ENCODE measurements at regions not wholly inside any gene's neighbourhood (a gene's known extent, or its start where the extent isn't known, plus 50 kb on each side); places are given as distances from the start of the nearest gene placed in this dataset.

DNA sequence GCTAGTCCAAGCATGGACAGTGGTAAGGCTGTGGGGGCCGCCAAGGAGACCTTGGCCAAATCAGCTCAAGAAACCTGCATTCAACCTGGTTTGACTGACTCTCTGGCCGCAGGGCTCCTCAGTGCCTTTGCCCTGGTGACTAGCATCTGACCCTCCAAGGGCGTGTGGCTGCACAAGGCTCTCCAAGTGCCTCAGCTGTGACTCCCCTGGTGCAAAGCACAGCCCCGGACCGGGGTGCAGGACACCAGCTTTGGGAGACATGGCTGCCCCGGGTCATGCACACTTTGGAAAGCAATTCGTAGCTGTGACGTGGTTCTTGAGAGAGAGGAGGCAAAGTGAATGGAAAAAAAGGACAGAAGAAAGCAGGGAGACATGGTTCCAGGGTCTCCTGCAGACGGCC lies 245.2 kb upstream of the IRX2 start:
- TF ChIP-seq, protein P1, sequence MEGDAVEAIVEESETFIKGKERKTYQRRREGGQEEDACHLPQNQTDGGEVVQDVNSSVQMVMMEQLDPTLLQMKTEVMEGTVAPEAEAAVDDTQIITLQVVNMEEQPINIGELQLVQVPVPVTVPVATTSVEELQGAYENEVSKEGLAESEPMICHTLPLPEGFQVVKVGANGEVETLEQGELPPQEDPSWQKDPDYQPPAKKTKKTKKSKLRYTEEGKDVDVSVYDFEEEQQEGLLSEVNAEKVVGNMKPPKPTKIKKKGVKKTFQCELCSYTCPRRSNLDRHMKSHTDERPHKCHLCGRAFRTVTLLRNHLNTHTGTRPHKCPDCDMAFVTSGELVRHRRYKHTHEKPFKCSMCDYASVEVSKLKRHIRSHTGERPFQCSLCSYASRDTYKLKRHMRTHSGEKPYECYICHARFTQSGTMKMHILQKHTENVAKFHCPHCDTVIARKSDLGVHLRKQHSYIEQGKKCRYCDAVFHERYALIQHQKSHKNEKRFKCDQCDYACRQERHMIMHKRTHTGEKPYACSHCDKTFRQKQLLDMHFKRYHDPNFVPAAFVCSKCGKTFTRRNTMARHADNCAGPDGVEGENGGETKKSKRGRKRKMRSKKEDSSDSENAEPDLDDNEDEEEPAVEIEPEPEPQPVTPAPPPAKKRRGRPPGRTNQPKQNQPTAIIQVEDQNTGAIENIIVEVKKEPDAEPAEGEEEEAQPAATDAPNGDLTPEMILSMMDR (IDR thresholded peaks at IDR 0.05), result no peak
- TF ChIP-seq CHD2 (IDR thresholded peaks at IDR 0.05; ENCODE audit: low read length, partially characterized antibody) (no peak), RCOR1 (IDR thresholded peaks at IDR 0.05; ENCODE audit: low read depth, low read length) (no peak), POLR2A (IDR thresholded peaks at IDR 0.05; ENCODE audit: low read length) (no peak), JUNB (IDR thresholded peaks at IDR 0.05) (no peak), CEBPB (IDR thresholded peaks at IDR 0.05) (no peak), KDM5A (IDR thresholded peaks at IDR 0.05) (no peak)
- TF ChIP-seq, protein P2, sequence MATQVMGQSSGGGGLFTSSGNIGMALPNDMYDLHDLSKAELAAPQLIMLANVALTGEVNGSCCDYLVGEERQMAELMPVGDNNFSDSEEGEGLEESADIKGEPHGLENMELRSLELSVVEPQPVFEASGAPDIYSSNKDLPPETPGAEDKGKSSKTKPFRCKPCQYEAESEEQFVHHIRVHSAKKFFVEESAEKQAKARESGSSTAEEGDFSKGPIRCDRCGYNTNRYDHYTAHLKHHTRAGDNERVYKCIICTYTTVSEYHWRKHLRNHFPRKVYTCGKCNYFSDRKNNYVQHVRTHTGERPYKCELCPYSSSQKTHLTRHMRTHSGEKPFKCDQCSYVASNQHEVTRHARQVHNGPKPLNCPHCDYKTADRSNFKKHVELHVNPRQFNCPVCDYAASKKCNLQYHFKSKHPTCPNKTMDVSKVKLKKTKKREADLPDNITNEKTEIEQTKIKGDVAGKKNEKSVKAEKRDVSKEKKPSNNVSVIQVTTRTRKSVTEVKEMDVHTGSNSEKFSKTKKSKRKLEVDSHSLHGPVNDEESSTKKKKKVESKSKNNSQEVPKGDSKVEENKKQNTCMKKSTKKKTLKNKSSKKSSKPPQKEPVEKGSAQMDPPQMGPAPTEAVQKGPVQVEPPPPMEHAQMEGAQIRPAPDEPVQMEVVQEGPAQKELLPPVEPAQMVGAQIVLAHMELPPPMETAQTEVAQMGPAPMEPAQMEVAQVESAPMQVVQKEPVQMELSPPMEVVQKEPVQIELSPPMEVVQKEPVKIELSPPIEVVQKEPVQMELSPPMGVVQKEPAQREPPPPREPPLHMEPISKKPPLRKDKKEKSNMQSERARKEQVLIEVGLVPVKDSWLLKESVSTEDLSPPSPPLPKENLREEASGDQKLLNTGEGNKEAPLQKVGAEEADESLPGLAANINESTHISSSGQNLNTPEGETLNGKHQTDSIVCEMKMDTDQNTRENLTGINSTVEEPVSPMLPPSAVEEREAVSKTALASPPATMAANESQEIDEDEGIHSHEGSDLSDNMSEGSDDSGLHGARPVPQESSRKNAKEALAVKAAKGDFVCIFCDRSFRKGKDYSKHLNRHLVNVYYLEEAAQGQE (IDR thresholded peaks at IDR 0.05), result no peak

All from A549 (cell line).